ENCODE measurements at regions not wholly inside any gene's neighbourhood (a gene's known extent, or its start where the extent isn't known, plus 50 kb on each side); places are given as distances from the start of the nearest gene placed in this dataset.
A peak's percentile ranks its signal among the peaks of the same experiment; 100 is the strongest.
"Not testable (repeated sequence)": the region's sequence is repeated elsewhere in the genome, so short reads cannot be mapped to it uniquely, and the experiment has no call there.

GRCh38 chr10:118969014-118969413 is 60.5 kb upstream of the NANOS1 start:
- Histone ChIP-seq H3K9ac (no peak overlapping the region), H3K36me3 (no peaks in the 10 kb centered on the region), H3K9me3 (replicated peaks in 1 of 11) (peaks cover 5 to 10% (median 8%) of the 10 kb centered on the region in 11 experiments), H3K4me1 (peaks cover 0 to 38% (median 22%) of the 10 kb centered on the region in 10 experiments; a peak in 18 of 20 replicates), H3K4me2 (no peak overlapping the region), H3K4me3 (no peak overlapping the region), H4K20me1 (no peaks in the 10 kb centered on the region), H3K27me3 (no peaks in the 10 kb centered on the region), H3K27ac (no peak overlapping the region)
- TF ChIP-seq Cebpa-rat (IDR thresholded peaks at IDR 0.05): no peak

GRCh38 chr10:118970770-118971169 is 58.7 kb upstream of the NANOS1 start:
- Histone ChIP-seq H3K4me2 (peak overlapping the region; percentile 16 to 82 (median 54); a peak in 19 of 22 replicates), H3K9me3 (replicated peaks in 1 of 11) (peaks cover 11 to 20% (median 17%) of the 10 kb centered on the region in 11 experiments), H4K20me1 (no peaks in the 10 kb centered on the region), H3K27me3 (no peaks in the 10 kb centered on the region), H3K4me3 (no peak overlapping the region), H3K4me1 (peaks cover 0 to 38% (median 22%) of the 10 kb centered on the region in 10 experiments; a peak in 18 of 20 replicates), H3K27ac (peak overlapping the region in 3 of 11 experiments; percentile 38 to 60 (median 39); a peak in 4 of 22 replicates), H3K9ac (peak overlapping the region in 2 of 11 experiments; percentile 1 to 35; a peak in 2 of 22 replicates), H3K36me3 (no peaks in the 10 kb centered on the region)
- TF ChIP-seq Cebpa-rat (IDR thresholded peaks at IDR 0.05): peak in 1 of 11 experiments; percentile 45; a peak in 1 of 22 replicates

- Histone ChIP-seq H4K20me1 (no peaks in the 10 kb centered on the region), H3K36me3 (no peaks in the 10 kb centered on the region), H3K4me3 (no peak overlapping the region), H3K4me1 (peaks cover 0 to 38% (median 22%) of the 10 kb centered on the region in 10 experiments; a peak in 18 of 20 replicates), H3K27ac (peak overlapping the region in 3 of 11 experiments; percentile 38 to 59 (median 39); a peak in 4 of 22 replicates), H3K9me3 (replicated peaks in 1 of 11) (peaks cover 12 to 20% (median 17%) of the 10 kb centered on the region in 11 experiments), H3K4me2 (peak overlapping the region in 10 of 11 experiments; percentile 18 to 82 (median 55); a peak in 16 of 22 replicates), H3K9ac (no peak overlapping the region), H3K27me3 (no peaks in the 10 kb centered on the region)
- no peak for TF ChIP-seq Cebpa-rat (IDR thresholded peaks at IDR 0.05)
Observed at GRCh38 chr10:118971187-118971586, 58.3 kb upstream of the NANOS1 start.

DNA sequence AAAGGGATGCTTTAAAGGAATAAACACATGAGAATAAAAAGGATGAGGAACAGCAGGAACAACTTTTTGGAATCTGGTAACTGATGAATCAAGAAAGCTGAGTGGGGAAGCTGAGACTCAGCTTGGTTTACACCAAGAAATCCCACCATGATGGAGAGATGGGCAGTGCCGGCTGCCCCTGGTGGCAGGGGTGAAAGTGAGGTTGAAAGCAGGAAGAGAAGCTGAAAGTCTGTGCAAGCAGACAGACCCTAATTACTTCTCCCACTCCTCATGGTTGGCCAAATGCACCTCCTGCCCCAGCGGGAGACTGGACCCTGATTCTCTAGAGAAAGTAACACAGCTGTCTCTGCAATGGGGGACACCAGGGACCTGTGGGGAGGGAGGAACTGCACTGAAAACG is 57.6 kb upstream of the NANOS1 start:
- peaks cover 0 to 38% (median 22%) of the 10 kb centered on the region in 10 experiments; a peak in 18 of 20 replicates for H3K4me1 ChIP-seq
- H3K4me2 ChIP-seq: peak overlapping the region in 4 of 11 experiments; percentile 27 to 71 (median 42); a peak in 7 of 22 replicates
- no peaks in the 10 kb centered on the region for H3K36me3 ChIP-seq
- no peak overlapping the region for H3K9ac ChIP-seq
- no peaks in the 10 kb centered on the region for H4K20me1 ChIP-seq
- H3K27me3 ChIP-seq: no peaks in the 10 kb centered on the region
- no peak for TF ChIP-seq Cebpa-rat (IDR thresholded peaks at IDR 0.05)
- no peak overlapping the region for H3K4me3 ChIP-seq
- peak overlapping the region in 1 of 11 experiments; percentile 59; a peak in 3 of 22 replicates for H3K27ac ChIP-seq
- H3K9me3 ChIP-seq (replicated peaks in 1 of 11): peaks cover 12 to 20% (median 17%) of the 10 kb centered on the region in 11 experiments

- peaks cover 12 to 20% (median 17%) of the 10 kb centered on the region in 11 experiments for H3K9me3 ChIP-seq (replicated peaks in 1 of 11)
- no peak overlapping the region for H3K4me2 ChIP-seq
- no peak overlapping the region for H3K4me3 ChIP-seq
- no peak overlapping the region for H3K9ac ChIP-seq
- peaks cover 0 to 30% (median 22%) of the 10 kb centered on the region in 10 experiments; a peak in 18 of 20 replicates for H3K4me1 ChIP-seq
- H3K27me3 ChIP-seq: no peaks in the 10 kb centered on the region
- TF ChIP-seq Cebpa-rat (IDR thresholded peaks at IDR 0.05): no peak
- H4K20me1 ChIP-seq: no peaks in the 10 kb centered on the region
- no peaks in the 10 kb centered on the region for H3K36me3 ChIP-seq
- no peak overlapping the region for H3K27ac ChIP-seq
Observed at GRCh38 chr10:118973744-118974143, 55.8 kb upstream of the NANOS1 start.

DNA sequence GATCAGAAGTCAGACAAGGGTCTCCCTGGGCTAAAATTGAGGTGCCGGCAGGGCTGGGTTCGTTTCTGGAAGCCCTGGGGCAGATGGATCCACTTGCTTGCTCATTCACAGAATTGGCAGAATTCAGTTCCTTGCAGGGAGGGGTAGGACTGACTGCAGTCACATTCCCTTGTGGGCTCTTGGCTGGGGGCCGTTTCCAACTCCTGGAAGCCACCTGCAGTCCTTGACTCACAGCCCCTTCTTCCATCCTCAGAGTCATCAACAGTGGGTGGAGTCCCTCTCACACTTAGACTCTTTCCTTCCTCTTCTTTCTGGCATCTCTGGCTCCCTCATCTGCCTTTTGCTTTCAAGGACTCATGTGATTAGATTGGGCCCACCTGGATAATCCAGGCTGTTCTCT is 54.6 kb upstream of the NANOS1 start:
- TF ChIP-seq Cebpa-rat (IDR thresholded peaks at IDR 0.05): no peak
- H3K36me3 ChIP-seq: no peaks in the 10 kb centered on the region
- H3K4me1 ChIP-seq: peaks cover 0 to 29% (median 22%) of the 10 kb centered on the region in 10 experiments; a peak in 18 of 20 replicates
- no peak overlapping the region for H3K4me3 ChIP-seq
- H3K27ac ChIP-seq: no peak overlapping the region
- H3K9ac ChIP-seq: no peak overlapping the region
- no peaks in the 10 kb centered on the region for H3K27me3 ChIP-seq
- peaks cover 12 to 20% (median 17%) of the 10 kb centered on the region in 11 experiments for H3K9me3 ChIP-seq (replicated peaks in 1 of 11)
- no peaks in the 10 kb centered on the region for H4K20me1 ChIP-seq
- H3K4me2 ChIP-seq: no peak overlapping the region

DNA sequence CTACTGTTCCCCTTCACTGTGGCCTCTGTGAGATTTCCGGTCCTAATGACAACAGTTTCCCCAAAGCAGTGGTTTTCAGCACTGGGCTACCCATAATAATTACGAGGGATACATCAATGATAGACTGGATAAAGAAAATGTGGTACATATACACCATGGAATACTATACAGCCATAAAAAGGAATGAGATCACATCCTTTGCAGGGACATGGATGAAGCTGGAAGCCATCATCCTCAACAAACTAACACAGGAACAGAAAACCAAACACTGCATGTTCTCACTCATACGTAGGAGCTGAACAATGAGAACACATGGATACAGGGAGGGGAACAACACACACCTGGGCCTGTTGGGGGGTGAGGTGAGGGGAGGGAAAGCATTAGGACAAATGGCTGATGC is 53.3 kb upstream of the NANOS1 start:
- H3K27me3 ChIP-seq, H3K36me3 ChIP-seq, H3K4me3 ChIP-seq, H4K20me1 ChIP-seq, H3K4me2 ChIP-seq, H3K27ac ChIP-seq, H3K9ac ChIP-seq: not testable (repeated sequence)
- Histone ChIP-seq H3K4me1 (peaks cover 0 to 29% (median 22%) of the 10 kb centered on the region in 10 experiments; a peak in 15 of 20 replicates), H3K9me3 (replicated peaks in 1 of 11) (peaks cover 12 to 20% (median 17%) of the 10 kb centered on the region in 11 experiments)

- Histone ChIP-seq H3K4me3 (no peak overlapping the region), H3K9me3 (replicated peaks in 1 of 11) (peaks cover 12 to 20% (median 17%) of the 10 kb centered on the region in 11 experiments), H3K36me3 (no peaks in the 10 kb centered on the region), H4K20me1 (no peaks in the 10 kb centered on the region), H3K4me2 (no peak overlapping the region), H3K4me1 (peaks cover 0 to 29% (median 21%) of the 10 kb centered on the region in 10 experiments; a peak in 15 of 20 replicates), H3K27ac (no peak overlapping the region), H3K27me3 (no peaks in the 10 kb centered on the region), H3K9ac (no peak overlapping the region)
- no peak for TF ChIP-seq Cebpa-rat (IDR thresholded peaks at IDR 0.05)
Observed at GRCh38 chr10:118977022-118977599, 52.4 kb upstream of the NANOS1 start.

DNA sequence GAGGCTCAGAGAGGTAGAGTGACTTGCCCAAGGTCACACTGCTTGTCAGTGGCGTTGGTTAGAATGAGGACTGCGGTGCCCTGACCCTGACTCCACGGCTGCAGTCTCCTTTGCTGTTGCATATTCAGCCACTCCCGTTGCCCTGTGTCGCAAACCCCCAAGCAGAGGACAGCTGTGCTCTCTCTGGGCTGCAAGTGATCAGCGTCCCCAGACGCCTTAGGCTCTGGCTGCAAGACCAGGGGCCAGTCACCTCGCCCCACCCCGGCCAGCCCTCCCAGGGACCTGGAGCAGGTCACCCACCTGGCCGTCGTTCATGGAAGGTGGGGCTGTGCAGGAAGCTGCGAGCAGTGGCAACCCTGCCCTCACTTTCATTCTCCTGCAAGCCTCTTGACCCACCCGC is 51.7 kb upstream of the NANOS1 start:
- Histone ChIP-seq H3K4me3 (no peak overlapping the region), H3K9me3 (replicated peaks in 1 of 11) (peaks cover 12 to 20% (median 17%) of the 10 kb centered on the region in 11 experiments), H3K27ac (no peak overlapping the region), H3K4me2 (no peak overlapping the region), H3K36me3 (no peaks in the 10 kb centered on the region), H4K20me1 (no peaks in the 10 kb centered on the region), H3K27me3 (no peaks in the 10 kb centered on the region), H3K4me1 (peaks cover 4 to 33% (median 27%) of the 10 kb centered on the region in 10 experiments; a peak in 19 of 20 replicates), H3K9ac (no peak overlapping the region)
- TF ChIP-seq Cebpa-rat (IDR thresholded peaks at IDR 0.05): no peak

All from BLaER1 treated with 17β-estradiol and CSF1 and Interleukin-3, amounts not matched to agents 10 nM and 100 nM (cell line).